ENCODE measurements at regions not wholly inside any gene's neighbourhood (a gene's known extent, or its start where the extent isn't known, plus 50 kb on each side); places are given as distances from the start of the nearest gene placed in this dataset.
A peak's percentile ranks its signal among the peaks of the same experiment; 100 is the strongest.

DNA sequence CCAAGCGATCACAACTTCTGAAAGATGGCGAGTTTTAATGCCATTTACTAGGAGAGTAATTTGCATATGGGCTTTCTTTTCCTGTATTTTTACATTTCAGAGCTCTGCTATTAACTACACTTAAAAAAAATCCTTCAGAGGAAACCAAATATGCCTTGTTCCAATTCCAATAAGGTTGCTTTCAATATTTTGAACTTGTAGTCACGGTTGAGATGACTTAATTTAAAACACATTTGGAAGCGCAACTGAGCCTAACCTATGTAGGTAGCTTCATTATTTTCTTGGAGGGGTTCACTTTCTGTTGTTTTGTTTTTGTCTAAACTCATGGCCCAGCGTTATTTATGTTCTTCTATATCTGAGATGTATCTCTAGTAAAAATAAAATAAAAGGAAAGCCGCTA, 93.4 kb downstream of the BLID start:
- 91 to 97% (median 96%) methylated on average over 6 of the region's 6 CpGs for WGBS, 4 donors
- Histone ChIP-seq H3K9me3 (no peaks in the 10 kb centered on the region), H3K27ac (no peak overlapping the region), H3K36me3 (no peaks in the 10 kb centered on the region), H3K4me3 (no peak overlapping the region), H3K27me3 (no peaks in the 10 kb centered on the region), H3K4me1 (peaks cover 0 to 9% (median 0%) of the 10 kb centered on the region in 12 donors)
- no peak for ATAC-seq
- intact Hi-C loops (cut with DNase I): loop anchor here (5.0 to 10.0 kb wide), 10 partner anchors 72 to 485 kb away; no protein-coding TSS in a partner anchor
- TF ChIP-seq POLR2A (IDR thresholded peaks at IDR 0.05) (no peak), CTCF (IDR thresholded peaks at IDR 0.05) (no peak)
- DNase-seq: no peak

DNA sequence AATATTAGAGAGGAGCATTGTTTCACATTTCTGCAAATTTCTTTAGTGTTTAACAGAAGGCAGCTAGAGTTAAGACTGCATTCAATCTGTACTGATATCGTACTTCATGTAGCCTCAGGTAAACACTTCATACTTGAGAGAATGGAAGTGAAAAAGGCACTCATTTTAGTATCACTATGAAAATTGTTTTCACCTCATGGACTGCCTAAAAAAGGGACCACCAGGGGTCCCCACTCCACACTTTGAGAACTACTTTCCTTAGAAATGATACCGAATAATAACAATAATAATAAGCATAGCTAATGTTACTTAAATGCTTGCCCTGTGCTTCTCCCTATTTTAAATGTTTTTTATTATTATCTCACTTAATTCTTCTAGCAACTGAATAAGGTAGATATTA, 95.1 kb downstream of the BLID start:
- Histone ChIP-seq H3K4me3 (no peak overlapping the region), H3K36me3 (no peaks in the 10 kb centered on the region), H3K27me3 (no peaks in the 10 kb centered on the region), H3K9me3 (no peaks in the 10 kb centered on the region), H3K27ac (no peak overlapping the region), H3K4me1 (peaks cover 0 to 9% (median 0%) of the 10 kb centered on the region in 12 donors)
- WGBS, 4 donors: 47 to 57% (median 53%) methylated on average over 2 of the region's 2 CpGs
- ATAC-seq (no peak), DNase-seq (no peak)
- intact Hi-C loops (cut with DNase I): loop anchor here (1.0 to 10.0 kb wide), 12 partner anchors 74 to 486 kb away; no protein-coding TSS in a partner anchor
- TF ChIP-seq POLR2A (IDR thresholded peaks at IDR 0.05) (no peak), CTCF (IDR thresholded peaks at IDR 0.05) (peak; percentile 19 to 61 (median 44))

DNA sequence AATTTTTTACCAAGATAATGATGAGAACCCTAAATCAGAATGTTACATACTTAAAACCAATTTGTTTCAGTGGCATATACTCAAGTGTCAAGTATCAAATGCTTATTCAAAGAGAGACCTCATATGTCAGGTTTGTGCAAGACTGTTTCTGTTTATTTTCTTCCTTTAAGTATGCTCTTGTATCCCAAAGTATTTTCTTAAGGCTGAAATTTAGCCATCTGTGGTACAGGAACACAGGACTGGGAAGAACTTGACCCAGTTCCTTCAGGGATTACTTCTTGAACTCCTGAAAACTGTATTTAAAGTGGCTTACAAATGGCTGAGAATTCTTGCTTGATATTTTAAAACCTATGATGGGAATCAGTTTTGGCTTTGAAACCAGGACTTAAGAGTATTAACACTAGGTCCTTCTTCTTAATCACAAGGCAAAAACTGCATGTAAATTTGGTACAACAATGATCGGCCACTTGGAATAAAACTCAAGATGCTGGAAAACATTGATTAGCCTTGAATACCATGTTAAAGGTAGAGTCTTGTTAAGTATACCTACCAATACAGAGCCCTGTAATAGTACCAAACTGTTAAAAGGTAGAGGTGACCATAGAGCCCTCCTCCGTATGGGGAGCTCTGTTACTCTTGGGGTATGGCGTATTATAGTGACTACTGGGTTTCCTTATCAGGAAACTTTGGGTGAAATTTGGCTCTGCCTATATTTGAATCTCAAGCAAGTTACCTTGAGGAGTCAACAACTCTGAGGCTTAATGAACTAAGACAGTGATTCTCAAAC, 95.9 kb downstream of the BLID start:
- H3K4me1 ChIP-seq: peaks cover 0 to 9% (median 0%) of the 10 kb centered on the region in 12 donors
- no peak for DNase-seq
- no peak for ATAC-seq
- 93 to 98% (median 96%) methylated on average over 3 of the region's 3 CpGs for WGBS, 4 donors
- no peaks in the 10 kb centered on the region for H3K27me3 ChIP-seq
- no peaks in the 10 kb centered on the region for H3K36me3 ChIP-seq
- no peak overlapping the region for H3K27ac ChIP-seq
- H3K4me3 ChIP-seq: no peak overlapping the region
- TF ChIP-seq POLR2A (IDR thresholded peaks at IDR 0.05): no peak
- no peak for TF ChIP-seq CTCF (IDR thresholded peaks at IDR 0.05)
- intact Hi-C loops (cut with DNase I): loop anchor here (2.0 to 10.0 kb wide), 11 partner anchors 75 to 487 kb away; no protein-coding TSS in a partner anchor
- H3K9me3 ChIP-seq: no peaks in the 10 kb centered on the region

GRCh38 chr11:122007601-122008071, 108.4 kb downstream of the BLID start:
- WGBS, 4 donors: 49 to 62% (median 59%) methylated on average over 4 of the region's 4 CpGs
- Histone ChIP-seq H3K9me3 (no peaks in the 10 kb centered on the region), H3K27ac (peak overlapping the region in 2 of 12 donors; percentile 13 to 55), H3K36me3 (no peaks in the 10 kb centered on the region), H3K27me3 (no peaks in the 10 kb centered on the region), H3K4me3 (no peak overlapping the region), H3K4me1 (peaks cover 0 to 9% (median 0%) of the 10 kb centered on the region in 12 donors)
- intact Hi-C loops (cut with DNase I): no loop called here
- no peak for TF ChIP-seq CTCF (IDR thresholded peaks at IDR 0.05)
- no peak for TF ChIP-seq POLR2A (IDR thresholded peaks at IDR 0.05)
- DNase-seq (peak in 4 of 5 donors; percentile 26 to 71 (median 48)), ATAC-seq (peak in 3 of 4 donors; percentile 27 to 51 (median 30))
